ENCODE measurements at regions not wholly inside any gene's neighbourhood (a gene's known extent, or its start where the extent isn't known, plus 50 kb on each side); places are given as distances from the start of the nearest gene placed in this dataset.

DNA sequence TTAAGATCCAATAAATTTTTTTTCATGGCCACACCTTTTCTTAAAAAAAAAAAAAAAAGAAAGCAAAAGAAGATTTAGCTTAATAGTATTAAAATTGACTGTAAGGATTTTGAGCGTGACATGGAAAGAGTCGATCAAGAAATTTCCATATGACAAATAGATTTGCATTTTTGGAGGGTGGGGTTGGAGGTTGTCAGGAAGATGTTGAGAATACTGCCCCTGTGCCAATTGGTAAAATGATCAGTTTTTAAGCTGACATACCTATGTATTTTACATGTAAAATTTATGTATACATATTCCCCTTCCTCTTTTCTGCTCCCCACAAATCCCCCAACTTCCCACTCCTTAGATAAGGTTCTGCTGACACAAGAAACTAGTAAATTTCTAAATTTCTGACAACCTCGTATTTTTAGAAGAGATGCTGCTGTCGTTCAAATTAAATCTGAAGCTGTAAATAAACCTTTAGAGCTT is 520.9 kb downstream of the CD83 start:
- peak; percentile 47 for FAIRE-seq
- intact Hi-C loops (cut with micrococcal nuclease; ENCODE audit: unreplicated experiment) (no loop called here), in situ Hi-C loops (cut with MboI) (no loop called here)
- Histone ChIP-seq H3K27me3 (replicated peaks in 1 of 2; ENCODE audit: control insufficient read depth in 2 of 2, insufficient read depth in 2 of 2, low read length in 1 of 2) (no peaks in the 10 kb centered on the region), H3K27ac (ENCODE audit: control insufficient read depth, insufficient read depth) (no peak overlapping the region), H3K4me3 (0 out of 2 replicates have a peak overlapping the region, but pooled peaks have one; percentile 14), H3K9ac (ENCODE audit: control insufficient read depth, insufficient read depth, low read length) (no peak overlapping the region), H3K36me3 (ENCODE audit: control insufficient read depth in 2 of 2, insufficient read depth in 2 of 2, low read length in 1 of 2) (no peaks in the 10 kb centered on the region), H3K4me2 (ENCODE audit: control insufficient read depth, insufficient read depth) (peak overlapping the region; percentile 79), H3K4me1 (ENCODE audit: control insufficient read depth, insufficient read depth, low read length) (peaks cover 41% of the 10 kb centered on the region), H2AFZ (ENCODE audit: control insufficient read depth, low read depth, low read length) (no peak overlapping the region; the same call in 1 of the 2 replicates), H3K79me2 (ENCODE audit: control insufficient read depth, insufficient read depth, low read length) (no peaks in the 10 kb centered on the region), H4K20me1 (ENCODE audit: control insufficient read depth, insufficient read depth) (no peaks in the 10 kb centered on the region), H3K9me3 (replicated peaks; ENCODE audit: control insufficient read depth, insufficient read depth, low read length) (no peaks in the 10 kb centered on the region; the same call in 2 of the 3 replicates)
- no peak for ATAC-seq
- no TSS peak for BruUV-seq (replicated peaks)
- SMC1A ChIA-PET (ENCODE audit: uncharacterized antibody, unreplicated experiment), result interaction anchor here (0.6 to 2.8 kb wide), 12 partner anchors 15 to 1544 kb away, joined by 3 to 26 read pairs (median 4); no protein-coding TSS in a partner anchor
- no peak for DNase-seq (ENCODE audit: low read depth, low spot score)
- TF ChIP-seq EED (IDR thresholded peaks at IDR 0.05; ENCODE audit: low read depth) (no peak), POLR2AphosphoS5 (IDR thresholded peaks at IDR 0.05; ENCODE audit: low read length) (no peak), PAX8 (IDR thresholded peaks at IDR 0.05) (no peak), RAD51 (IDR thresholded peaks at IDR 0.05) (no peak), SMARCA5 (IDR thresholded peaks at IDR 0.05) (no peak), TCF12 (IDR thresholded peaks at IDR 0.05; ENCODE audit: low read depth, low read length) (no peak), SREBF2 (IDR thresholded peaks at IDR 0.05; ENCODE audit: low read length) (no peak), CREB1 (IDR thresholded peaks at IDR 0.05; ENCODE audit: low read depth) (no peak)
- POLR2A ChIA-PET, result interaction anchor here (1.0 to 2.0 kb wide), 3 partner anchors 16 to 91 kb away, joined by 3 to 8 read pairs (median 3); no protein-coding TSS in a partner anchor
- 0% methylated on average over 4 of the region's 4 CpGs for whole genome bisulfite sequencing (ENCODE audit: insufficient coverage, insufficient replicate concordance, low lambda C conversion rate, missing lambda C conversion rate)
- CTCF ChIA-PET, result interaction anchor here (0.6 to 2.1 kb wide), 4 partner anchors 15 to 137 kb away, joined by 3 to 5 read pairs (median 4); no protein-coding TSS in a partner anchor
- RAD21 ChIA-PET (ENCODE audit: unreplicated experiment), result interaction anchor here (0.7 to 2.5 kb wide), 10 partner anchors 18 to 824 kb away, joined by 3 to 18 read pairs (median 4); partner anchors contain the start of gene MCUR1

Data from GM12878 (cell line).